GM23338 (cell line): ENCODE measurements at regions not wholly inside any gene's neighbourhood (a gene's known extent, or its start where the extent isn't known, plus 50 kb on each side); places are given as distances from the start of the nearest gene placed in this dataset.
"Not testable (repeated sequence)": the region's sequence is repeated elsewhere in the genome, so short reads cannot be mapped to it uniquely, and the experiment has no call there.

Experiments used
- ATAC-seq: fragments of 200-7000 bp; cut with Tn5 transposase; 3 replicates; pipeline ENCODE4 v1.9.1; 2020
- DNase-seq: peaks from one replicate; pipeline ENCODE4 v3.0.0-alpha.2; 2015; ENCODE audit warnings: low spot score
- H2AFZ ChIP-seq: fragments of 200-600 bp; sonication (generic); 2 replicates; pipeline ENCODE4 v1.8.0; 2016; ENCODE audit warnings: antibody characterized with exemption, mild to moderate bottlenecking, moderate library complexity
- H3F3A ChIP-seq: fragments of 200-600 bp; sonication (generic); replicated peaks from 2 replicates; pipeline ENCODE4 v1.8.0; 2017; ENCODE audit warnings: antibody characterized with exemption, mixed run types, low read depth
- H3K27ac ChIP-seq: fragments of 200-600 bp; sonication (generic); 2 replicates; pipeline ENCODE4 v1.6.1; 2016; ENCODE audit warnings: low read depth
- H3K27me3 ChIP-seq: fragments of 200-600 bp; sonication (generic); 2 replicates; pipeline ENCODE4 v1.8.0; 2016; ENCODE audit warnings: mild to moderate bottlenecking, mixed run types, moderate library complexity; ENCODE audit not compliant: insufficient read depth
- H3K36me3 ChIP-seq: fragments of 200-600 bp; sonication (generic); 2 replicates; pipeline ENCODE4 v1.8.0; 2016; ENCODE audit warnings: mild to moderate bottlenecking; ENCODE audit not compliant: insufficient read depth
- H3K4me1 ChIP-seq: fragments of 200-600 bp; sonication (generic); 2 replicates; pipeline ENCODE4 v1.8.0; 2016; ENCODE audit warnings: mild to moderate bottlenecking, moderate library complexity; ENCODE audit not compliant: insufficient read depth
- H3K4me2 ChIP-seq: fragments of 200-600 bp; sonication (generic); 2 replicates; pipeline ENCODE4 v1.7.1; 2017; ENCODE audit warnings: mixed run types
- H3K4me3 ChIP-seq: fragments of 200-600 bp; sonication (generic); 2 replicates; pipeline ENCODE4 v1.6.1; 2016; ENCODE audit warnings: mixed run types
- H3K79me2 ChIP-seq: fragments of 200-600 bp; sonication (generic); replicated peaks from 2 replicates; pipeline ENCODE4 v1.8.0; 2017; ENCODE audit warnings: mild to moderate bottlenecking; ENCODE audit not compliant: insufficient read depth
- H3K9me2 ChIP-seq: fragments of 200-600 bp; sonication (generic); 2 replicates; pipeline ENCODE4 v1.8.0; 2017; ENCODE audit not compliant: insufficient read depth
- H4K20me1 ChIP-seq: fragments of 200-600 bp; sonication (generic); replicated peaks from 2 replicates; pipeline ENCODE4 v1.8.0; 2017; ENCODE audit warnings: mild to moderate bottlenecking; ENCODE audit not compliant: insufficient read depth
- H3K27ac Mint-ChIP-seq: 2 replicates; pipeline ENCODE4 v1.8.0; 2020; ENCODE audit warnings: inconsistent platforms, mild to moderate bottlenecking, moderate library complexity, mixed read lengths
- H3K27me3 Mint-ChIP-seq: 3 replicates; pipeline ENCODE4 v1.8.0; 2022; ENCODE audit warnings: low read depth, mild to moderate bottlenecking, moderate library complexity, mixed read lengths, inconsistent platforms; ENCODE audit not compliant: insufficient read depth, poor library complexity
- H3K36me3 Mint-ChIP-seq: 3 replicates; pipeline ENCODE4 v1.8.0; 2021; ENCODE audit warnings: low read depth, mild to moderate bottlenecking, inconsistent platforms, moderate library complexity, mixed read lengths
- H3K4me1 Mint-ChIP-seq: 3 replicates; pipeline ENCODE4 v1.8.0; 2020; ENCODE audit warnings: mild to moderate bottlenecking, inconsistent platforms, mixed read lengths
- H3K4me3 Mint-ChIP-seq: 3 replicates; pipeline ENCODE4 v1.8.0; 2021; ENCODE audit warnings: moderate library complexity, mild to moderate bottlenecking, inconsistent platforms, mixed read lengths
- H3K9me3 Mint-ChIP-seq: 3 replicates; pipeline ENCODE4 v1.8.0; 2020; ENCODE audit warnings: moderate library complexity, mild to moderate bottlenecking, inconsistent platforms, mixed read lengths
- CREB1 ChIP-seq: fragments of 250-450 bp; sonication (Bioruptor Pico); IDR thresholded peaks from 2 replicates; pipeline ENCODE4 v1.5.0; 2020; ENCODE audit warnings: low read depth, mild to moderate bottlenecking, moderate library complexity
- STAT1 ChIP-seq: IDR thresholded peaks from one replicate; pipeline ENCODE4 v1.6.1; 2016; ENCODE audit warnings: antibody characterized with exemption; ENCODE audit not compliant: unreplicated experiment
- TF ChIP-seq, protein P1 (sequence below): fragments of 250-450 bp; sonication (Bioruptor Pico); IDR thresholded peaks from 2 replicates; pipeline ENCODE4 v1.5.0; 2020; ENCODE audit warnings: mild to moderate bottlenecking, moderate library complexity
- TF ChIP-seq, protein P2 (sequence below), 2 experiments: fragments of 200-600 bp in 1 of 2; sonication (generic) in 1 of 2; conservative IDR thresholded peaks; 2 replicates each; pipeline versions ENCODE4 v1.5.1 to v1.6.1; 2016 to 2017; ENCODE audit warnings: antibody characterized with exemption in 2 of 2, low read depth in 2 of 2, mild to moderate bottlenecking in 2 of 2, moderate library complexity in 1 of 2

DNA sequence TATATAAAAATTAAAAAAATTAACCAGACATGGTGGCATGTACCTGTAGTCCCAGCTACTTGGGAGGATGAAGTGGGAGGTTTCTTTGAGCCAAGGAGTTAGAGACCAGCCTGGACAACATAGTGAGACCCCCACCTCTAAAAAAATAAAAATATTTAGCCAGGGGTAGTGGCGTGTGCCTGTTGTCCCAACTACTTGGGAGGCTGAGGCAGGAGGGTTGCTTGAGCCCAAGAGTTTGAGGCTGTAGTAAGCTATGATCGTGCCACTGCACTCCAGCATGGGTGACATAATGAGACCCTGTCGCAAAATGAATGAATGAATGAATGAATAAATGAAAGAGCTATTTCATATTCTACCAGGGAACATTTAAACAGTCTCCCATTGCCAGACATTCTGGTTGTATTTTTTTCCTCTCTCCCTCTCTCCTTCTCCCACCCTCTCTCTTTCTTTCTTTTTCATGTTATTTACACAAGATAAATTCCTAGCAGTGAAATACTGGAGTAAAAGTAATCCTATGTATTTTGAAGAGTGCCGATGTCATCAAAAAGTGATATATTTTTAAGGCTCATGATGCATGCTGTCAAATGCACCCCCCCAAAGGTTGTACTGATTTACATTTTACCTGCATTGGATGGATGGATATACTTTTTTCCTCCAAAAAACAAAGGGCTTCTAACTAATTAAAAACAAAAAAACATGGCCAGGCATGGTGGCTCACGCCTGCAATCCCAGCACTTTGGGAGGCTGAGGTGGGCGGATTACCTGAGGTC lies 194.8 kb upstream of the ZNF217 start (continued):
- TF ChIP-seq, protein P1, sequence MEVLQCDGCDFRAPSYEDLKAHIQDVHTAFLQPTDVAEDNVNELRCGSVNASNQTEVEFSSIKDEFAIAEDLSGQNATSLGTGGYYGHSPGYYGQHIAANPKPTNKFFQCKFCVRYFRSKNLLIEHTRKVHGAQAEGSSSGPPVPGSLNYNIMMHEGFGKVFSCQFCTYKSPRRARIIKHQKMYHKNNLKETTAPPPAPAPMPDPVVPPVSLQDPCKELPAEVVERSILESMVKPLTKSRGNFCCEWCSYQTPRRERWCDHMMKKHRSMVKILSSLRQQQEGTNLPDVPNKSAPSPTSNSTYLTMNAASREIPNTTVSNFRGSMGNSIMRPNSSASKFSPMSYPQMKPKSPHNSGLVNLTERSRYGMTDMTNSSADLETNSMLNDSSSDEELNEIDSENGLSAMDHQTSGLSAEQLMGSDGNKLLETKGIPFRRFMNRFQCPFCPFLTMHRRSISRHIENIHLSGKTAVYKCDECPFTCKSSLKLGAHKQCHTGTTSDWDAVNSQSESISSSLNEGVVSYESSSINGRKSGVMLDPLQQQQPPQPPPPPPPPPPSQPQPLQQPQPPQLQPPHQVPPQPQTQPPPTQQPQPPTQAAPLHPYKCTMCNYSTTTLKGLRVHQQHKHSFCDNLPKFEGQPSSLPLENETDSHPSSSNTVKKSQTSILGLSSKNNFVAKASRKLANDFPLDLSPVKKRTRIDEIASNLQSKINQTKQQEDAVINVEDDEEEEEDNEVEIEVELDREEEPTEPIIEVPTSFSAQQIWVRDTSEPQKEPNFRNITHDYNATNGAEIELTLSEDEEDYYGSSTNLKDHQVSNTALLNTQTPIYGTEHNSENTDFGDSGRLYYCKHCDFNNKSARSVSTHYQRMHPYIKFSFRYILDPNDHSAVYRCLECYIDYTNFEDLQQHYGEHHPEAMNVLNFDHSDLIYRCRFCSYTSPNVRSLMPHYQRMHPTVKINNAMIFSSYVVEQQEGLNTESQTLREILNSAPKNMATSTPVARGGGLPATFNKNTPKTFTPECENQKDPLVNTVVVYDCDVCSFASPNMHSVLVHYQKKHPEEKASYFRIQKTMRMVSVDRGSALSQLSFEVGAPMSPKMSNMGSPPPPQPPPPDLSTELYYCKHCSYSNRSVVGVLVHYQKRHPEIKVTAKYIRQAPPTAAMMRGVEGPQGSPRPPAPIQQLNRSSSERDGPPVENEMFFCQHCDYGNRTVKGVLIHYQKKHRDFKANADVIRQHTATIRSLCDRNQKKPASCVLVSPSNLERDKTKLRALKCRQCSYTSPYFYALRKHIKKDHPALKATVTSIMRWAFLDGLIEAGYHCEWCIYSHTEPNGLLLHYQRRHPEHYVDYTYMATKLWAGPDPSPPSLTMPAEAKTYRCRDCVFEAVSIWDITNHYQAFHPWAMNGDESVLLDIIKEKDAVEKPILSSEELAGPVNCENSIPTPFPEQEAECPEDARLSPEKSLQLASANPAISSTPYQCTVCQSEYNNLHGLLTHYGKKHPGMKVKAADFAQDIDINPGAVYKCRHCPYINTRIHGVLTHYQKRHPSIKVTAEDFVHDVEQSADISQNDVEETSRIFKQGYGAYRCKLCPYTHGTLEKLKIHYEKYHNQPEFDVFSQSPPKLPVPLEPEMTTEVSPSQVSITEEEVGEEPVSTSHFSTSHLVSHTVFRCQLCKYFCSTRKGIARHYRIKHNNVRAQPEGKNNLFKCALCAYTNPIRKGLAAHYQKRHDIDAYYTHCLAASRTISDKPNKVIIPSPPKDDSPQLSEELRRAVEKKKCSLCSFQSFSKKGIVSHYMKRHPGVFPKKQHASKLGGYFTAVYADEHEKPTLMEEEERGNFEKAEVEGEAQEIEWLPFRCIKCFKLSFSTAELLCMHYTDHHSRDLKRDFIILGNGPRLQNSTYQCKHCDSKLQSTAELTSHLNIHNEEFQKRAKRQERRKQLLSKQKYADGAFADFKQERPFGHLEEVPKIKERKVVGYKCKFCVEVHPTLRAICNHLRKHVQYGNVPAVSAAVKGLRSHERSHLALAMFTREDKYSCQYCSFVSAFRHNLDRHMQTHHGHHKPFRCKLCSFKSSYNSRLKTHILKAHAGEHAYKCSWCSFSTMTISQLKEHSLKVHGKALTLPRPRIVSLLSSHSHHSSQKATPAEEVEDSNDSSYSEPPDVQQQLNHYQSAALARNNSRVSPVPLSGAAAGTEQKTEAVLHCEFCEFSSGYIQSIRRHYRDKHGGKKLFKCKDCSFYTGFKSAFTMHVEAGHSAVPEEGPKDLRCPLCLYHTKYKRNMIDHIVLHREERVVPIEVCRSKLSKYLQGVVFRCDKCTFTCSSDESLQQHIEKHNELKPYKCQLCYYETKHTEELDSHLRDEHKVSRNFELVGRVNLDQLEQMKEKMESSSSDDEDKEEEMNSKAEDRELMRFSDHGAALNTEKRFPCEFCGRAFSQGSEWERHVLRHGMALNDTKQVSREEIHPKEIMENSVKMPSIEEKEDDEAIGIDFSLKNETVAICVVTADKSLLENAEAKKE, result no peak
- TF ChIP-seq STAT1 (no peak), CREB1 (CRISPR knock-in tag) (no peak)
- TF ChIP-seq, protein P2, sequence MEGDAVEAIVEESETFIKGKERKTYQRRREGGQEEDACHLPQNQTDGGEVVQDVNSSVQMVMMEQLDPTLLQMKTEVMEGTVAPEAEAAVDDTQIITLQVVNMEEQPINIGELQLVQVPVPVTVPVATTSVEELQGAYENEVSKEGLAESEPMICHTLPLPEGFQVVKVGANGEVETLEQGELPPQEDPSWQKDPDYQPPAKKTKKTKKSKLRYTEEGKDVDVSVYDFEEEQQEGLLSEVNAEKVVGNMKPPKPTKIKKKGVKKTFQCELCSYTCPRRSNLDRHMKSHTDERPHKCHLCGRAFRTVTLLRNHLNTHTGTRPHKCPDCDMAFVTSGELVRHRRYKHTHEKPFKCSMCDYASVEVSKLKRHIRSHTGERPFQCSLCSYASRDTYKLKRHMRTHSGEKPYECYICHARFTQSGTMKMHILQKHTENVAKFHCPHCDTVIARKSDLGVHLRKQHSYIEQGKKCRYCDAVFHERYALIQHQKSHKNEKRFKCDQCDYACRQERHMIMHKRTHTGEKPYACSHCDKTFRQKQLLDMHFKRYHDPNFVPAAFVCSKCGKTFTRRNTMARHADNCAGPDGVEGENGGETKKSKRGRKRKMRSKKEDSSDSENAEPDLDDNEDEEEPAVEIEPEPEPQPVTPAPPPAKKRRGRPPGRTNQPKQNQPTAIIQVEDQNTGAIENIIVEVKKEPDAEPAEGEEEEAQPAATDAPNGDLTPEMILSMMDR (conservative IDR thresholded peaks at IDR 0.05; ENCODE audit: low read depth in 2 of 2), result no peak

DNA sequence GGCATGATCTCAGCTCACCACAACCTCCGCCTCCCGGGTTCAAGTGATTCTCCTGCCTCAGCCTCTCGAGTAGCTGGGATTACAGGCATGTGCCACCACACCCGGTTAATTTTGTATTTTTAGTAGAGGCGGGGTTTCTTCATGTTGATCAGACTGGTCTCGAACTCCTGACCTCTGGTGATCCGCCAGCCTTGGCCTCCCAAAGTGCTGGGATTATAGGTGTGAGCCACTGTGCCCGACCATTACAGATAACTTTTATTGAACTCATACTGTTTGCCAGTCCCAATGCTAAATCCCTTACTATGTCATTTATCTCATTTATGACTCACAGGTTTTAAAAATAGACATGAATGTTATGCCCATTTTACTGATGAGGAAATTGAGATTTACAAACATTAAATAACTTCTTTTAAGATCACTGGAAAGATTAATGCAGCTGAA lies 193.9 kb upstream of the ZNF217 start:
- not testable (repeated sequence) for H3K27ac Mint-ChIP-seq, H3K27me3 ChIP-seq, H3K36me3 Mint-ChIP-seq, H3K36me3 ChIP-seq, H4K20me1 ChIP-seq, H3K27me3 Mint-ChIP-seq, H3K4me2 ChIP-seq, H3K27ac ChIP-seq, H3F3A ChIP-seq, ATAC-seq, H3K4me3 Mint-ChIP-seq, DNase-seq, H3K9me3 Mint-ChIP-seq, H3K9me2 ChIP-seq, H3K4me3 ChIP-seq, H3K79me2 ChIP-seq, H2AFZ ChIP-seq
- peaks cover 45% of the 10 kb centered on the region for H3K4me1 Mint-ChIP-seq
- peaks cover 33% of the 10 kb centered on the region for H3K4me1 ChIP-seq
